A549 (cell line): ENCODE measurements at regions not wholly inside any gene's neighbourhood (a gene's known extent, or its start where the extent isn't known, plus 50 kb on each side); places are given as distances from the start of the nearest gene placed in this dataset.

Experiments
- HDAC2 ChIP-seq: fragments of 200-600 bp; sonication (generic); IDR thresholded peaks from 2 replicates; pipeline ENCODE4 v1.6.1; 2016
- MYC ChIP-seq: IDR thresholded peaks from 2 replicates; pipeline ENCODE4 v1.6.1; 2012; ENCODE audit warnings: mild to moderate bottlenecking, inconsistent platforms, low read length, improper control_type of control experiment, borderline replicate concordance
- TF ChIP-seq, protein P1 (sequence below): fragments of >200 bp; sonication (Bioruptor Twin); formaldehyde crosslinking; IDR thresholded peaks from 3 replicates; pipeline ENCODE4 v1.5.1; 2016
- TF ChIP-seq, protein P2 (sequence below): fragments of 200-600 bp; sonication (generic); IDR thresholded peaks from 2 replicates; pipeline ENCODE4 v1.6.1; 2016; ENCODE audit warnings: antibody characterized with exemption, mild to moderate bottlenecking, moderate library complexity
- TF ChIP-seq, protein P3 (sequence below): fragments of 450-650 bp; IDR thresholded peaks from 2 replicates; pipeline ENCODE4 v1.6.1; 2014; ENCODE audit warnings: antibody characterized with exemption

DNA sequence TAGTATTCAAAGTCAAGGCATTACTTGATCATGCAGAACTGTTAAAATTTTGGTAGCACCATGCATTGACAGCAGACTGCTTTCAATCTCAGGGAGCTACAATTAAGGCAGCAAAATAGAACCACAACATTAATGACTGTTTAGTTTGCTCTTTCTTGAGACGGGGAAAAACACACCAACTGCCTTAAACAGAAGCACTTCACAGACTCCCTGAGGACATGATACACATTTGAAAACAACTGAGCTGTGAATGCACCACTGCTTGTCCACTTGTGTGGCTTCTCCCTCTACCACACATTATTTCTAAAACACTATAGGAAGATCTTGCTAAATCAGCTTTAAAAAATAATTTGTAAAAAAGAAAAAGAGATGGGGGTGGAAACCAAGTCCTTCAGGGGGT, 79.6 kb upstream of the MAST4 start:
- TF ChIP-seq, protein P1, sequence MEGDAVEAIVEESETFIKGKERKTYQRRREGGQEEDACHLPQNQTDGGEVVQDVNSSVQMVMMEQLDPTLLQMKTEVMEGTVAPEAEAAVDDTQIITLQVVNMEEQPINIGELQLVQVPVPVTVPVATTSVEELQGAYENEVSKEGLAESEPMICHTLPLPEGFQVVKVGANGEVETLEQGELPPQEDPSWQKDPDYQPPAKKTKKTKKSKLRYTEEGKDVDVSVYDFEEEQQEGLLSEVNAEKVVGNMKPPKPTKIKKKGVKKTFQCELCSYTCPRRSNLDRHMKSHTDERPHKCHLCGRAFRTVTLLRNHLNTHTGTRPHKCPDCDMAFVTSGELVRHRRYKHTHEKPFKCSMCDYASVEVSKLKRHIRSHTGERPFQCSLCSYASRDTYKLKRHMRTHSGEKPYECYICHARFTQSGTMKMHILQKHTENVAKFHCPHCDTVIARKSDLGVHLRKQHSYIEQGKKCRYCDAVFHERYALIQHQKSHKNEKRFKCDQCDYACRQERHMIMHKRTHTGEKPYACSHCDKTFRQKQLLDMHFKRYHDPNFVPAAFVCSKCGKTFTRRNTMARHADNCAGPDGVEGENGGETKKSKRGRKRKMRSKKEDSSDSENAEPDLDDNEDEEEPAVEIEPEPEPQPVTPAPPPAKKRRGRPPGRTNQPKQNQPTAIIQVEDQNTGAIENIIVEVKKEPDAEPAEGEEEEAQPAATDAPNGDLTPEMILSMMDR: no peak
- TF ChIP-seq, protein P2, sequence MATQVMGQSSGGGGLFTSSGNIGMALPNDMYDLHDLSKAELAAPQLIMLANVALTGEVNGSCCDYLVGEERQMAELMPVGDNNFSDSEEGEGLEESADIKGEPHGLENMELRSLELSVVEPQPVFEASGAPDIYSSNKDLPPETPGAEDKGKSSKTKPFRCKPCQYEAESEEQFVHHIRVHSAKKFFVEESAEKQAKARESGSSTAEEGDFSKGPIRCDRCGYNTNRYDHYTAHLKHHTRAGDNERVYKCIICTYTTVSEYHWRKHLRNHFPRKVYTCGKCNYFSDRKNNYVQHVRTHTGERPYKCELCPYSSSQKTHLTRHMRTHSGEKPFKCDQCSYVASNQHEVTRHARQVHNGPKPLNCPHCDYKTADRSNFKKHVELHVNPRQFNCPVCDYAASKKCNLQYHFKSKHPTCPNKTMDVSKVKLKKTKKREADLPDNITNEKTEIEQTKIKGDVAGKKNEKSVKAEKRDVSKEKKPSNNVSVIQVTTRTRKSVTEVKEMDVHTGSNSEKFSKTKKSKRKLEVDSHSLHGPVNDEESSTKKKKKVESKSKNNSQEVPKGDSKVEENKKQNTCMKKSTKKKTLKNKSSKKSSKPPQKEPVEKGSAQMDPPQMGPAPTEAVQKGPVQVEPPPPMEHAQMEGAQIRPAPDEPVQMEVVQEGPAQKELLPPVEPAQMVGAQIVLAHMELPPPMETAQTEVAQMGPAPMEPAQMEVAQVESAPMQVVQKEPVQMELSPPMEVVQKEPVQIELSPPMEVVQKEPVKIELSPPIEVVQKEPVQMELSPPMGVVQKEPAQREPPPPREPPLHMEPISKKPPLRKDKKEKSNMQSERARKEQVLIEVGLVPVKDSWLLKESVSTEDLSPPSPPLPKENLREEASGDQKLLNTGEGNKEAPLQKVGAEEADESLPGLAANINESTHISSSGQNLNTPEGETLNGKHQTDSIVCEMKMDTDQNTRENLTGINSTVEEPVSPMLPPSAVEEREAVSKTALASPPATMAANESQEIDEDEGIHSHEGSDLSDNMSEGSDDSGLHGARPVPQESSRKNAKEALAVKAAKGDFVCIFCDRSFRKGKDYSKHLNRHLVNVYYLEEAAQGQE: no peak
- TF ChIP-seq MYC (no peak), HDAC2 (no peak)
- TF ChIP-seq, protein P3, sequence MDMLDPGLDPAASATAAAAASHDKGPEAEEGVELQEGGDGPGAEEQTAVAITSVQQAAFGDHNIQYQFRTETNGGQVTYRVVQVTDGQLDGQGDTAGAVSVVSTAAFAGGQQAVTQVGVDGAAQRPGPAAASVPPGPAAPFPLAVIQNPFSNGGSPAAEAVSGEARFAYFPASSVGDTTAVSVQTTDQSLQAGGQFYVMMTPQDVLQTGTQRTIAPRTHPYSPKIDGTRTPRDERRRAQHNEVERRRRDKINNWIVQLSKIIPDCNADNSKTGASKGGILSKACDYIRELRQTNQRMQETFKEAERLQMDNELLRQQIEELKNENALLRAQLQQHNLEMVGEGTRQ: no peak
